CD4-positive, alpha-beta T cell (primary cell): ENCODE measurements at regions not wholly inside any gene's neighbourhood (a gene's known extent, or its start where the extent isn't known, plus 50 kb on each side); places are given as distances from the start of the nearest gene placed in this dataset.

ENCODE experiments used
- ATAC-seq: fragments of 200-7000 bp; cut with Tn5 transposase; one replicate; pipeline ENCODE4 v1.10.0; 2022; ENCODE audit warnings: mild to moderate bottlenecking; ENCODE audit not compliant: poor library complexity
- CTCF ChIA-PET: fragments of 350-600 bp; sonication (Branson Sonifier 250); formaldehyde crosslinking; loops from one replicate; lab custom pipeline; 2021; ENCODE audit warnings: antibody characterized with exemption, inconsistent platforms; lab: Charles Lee
- POLR2A ChIA-PET: fragments of 350-600 bp; sonication (Branson Sonifier 250); formaldehyde crosslinking; loops from one replicate; lab custom pipeline; 2021; ENCODE audit warnings: antibody characterized with exemption, inconsistent platforms; lab: Charles Lee
- DNase-seq, 14 experiments: peaks; one replicate each; pipeline ENCODE4 v3.0.0-alpha.2; 2013 to 2020; ENCODE audit warnings: mixed read lengths in 2 of 14
- H3K27ac ChIP-seq, 2 donors: one replicate each; pipeline versions ENCODE4 v1.5.1 to v1.7.0; 2013; ENCODE audit warnings: low read length in 2 of 2, low read depth in 1 of 2, mild to moderate bottlenecking in 1 of 2
- H3K27me3 ChIP-seq, 2 experiments: 1 replicate in 1 of 2; 2 replicates in 1 of 2; pipeline versions ENCODE4 v1.6.1 to v1.7.0; 2013; ENCODE audit warnings: low read length in 2 of 2, control low read depth in 1 of 2, mild to moderate bottlenecking in 1 of 2, moderate library complexity in 1 of 2; ENCODE audit not compliant: insufficient read depth in 2 of 2, control insufficient read depth in 1 of 2
- H3K36me3 ChIP-seq: one replicate; pipeline ENCODE4 v1.6.1; 2013; ENCODE audit warnings: low read length, control low read depth; ENCODE audit not compliant: insufficient read depth
- H3K4me1 ChIP-seq: one replicate; pipeline ENCODE4 v1.6.1; 2013; ENCODE audit warnings: low read length, control low read depth; ENCODE audit not compliant: insufficient read depth
- H3K4me3 ChIP-seq: one replicate; pipeline ENCODE4 v1.5.1; 2013; ENCODE audit warnings: mild to moderate bottlenecking, low read length, moderate library complexity
- H3K9me3 ChIP-seq, 2 experiments: 1 replicate in 1 of 2; 2 replicates in 1 of 2; pipeline versions ENCODE4 v1.6.1 to v1.7.0; 2013; ENCODE audit warnings: low read length in 2 of 2, mild to moderate bottlenecking in 2 of 2, control low read depth in 1 of 2, moderate library complexity in 1 of 2; ENCODE audit not compliant: control insufficient read depth in 1 of 2, insufficient read depth in 1 of 2
- H3K27ac Mint-ChIP-seq: one replicate; pipeline ENCODE4 v1.8.0; 2020; ENCODE audit warnings: mixed read lengths
- H3K27me3 Mint-ChIP-seq: one replicate; pipeline ENCODE4 v1.8.0; 2021; ENCODE audit warnings: mixed read lengths
- H3K36me3 Mint-ChIP-seq: one replicate; pipeline ENCODE4 v1.8.0; 2021; ENCODE audit warnings: low read depth, mixed read lengths
- H3K4me1 Mint-ChIP-seq: one replicate; pipeline ENCODE4 v1.8.0; 2021; ENCODE audit warnings: low read depth, mixed read lengths
- H3K4me3 Mint-ChIP-seq: one replicate; pipeline ENCODE4 v1.8.0; 2020; ENCODE audit warnings: mild to moderate bottlenecking, mixed read lengths
- H3K9me3 Mint-ChIP-seq: one replicate; pipeline ENCODE4 v1.8.0; 2020; ENCODE audit warnings: mixed read lengths
- intact Hi-C, 2 experiments: fragments of 100-400 bp; cut with DNase I in 1 of 2; cut with micrococcal nuclease in 1 of 2; formaldehyde crosslinking; loops; one replicate each; pipeline versions ENCODE4 v1.15.1 to v1.9.0; 2023 to 2025; cut with DNase I, micrococcal nuclease
- TF ChIP-seq, protein P1 (sequence below): fragments of 200-600 bp; IDR thresholded peaks from one replicate; pipeline ENCODE4 v1.8.0; 2022; ENCODE audit warnings: antibody characterized with exemption, mild to moderate bottlenecking

DNA sequence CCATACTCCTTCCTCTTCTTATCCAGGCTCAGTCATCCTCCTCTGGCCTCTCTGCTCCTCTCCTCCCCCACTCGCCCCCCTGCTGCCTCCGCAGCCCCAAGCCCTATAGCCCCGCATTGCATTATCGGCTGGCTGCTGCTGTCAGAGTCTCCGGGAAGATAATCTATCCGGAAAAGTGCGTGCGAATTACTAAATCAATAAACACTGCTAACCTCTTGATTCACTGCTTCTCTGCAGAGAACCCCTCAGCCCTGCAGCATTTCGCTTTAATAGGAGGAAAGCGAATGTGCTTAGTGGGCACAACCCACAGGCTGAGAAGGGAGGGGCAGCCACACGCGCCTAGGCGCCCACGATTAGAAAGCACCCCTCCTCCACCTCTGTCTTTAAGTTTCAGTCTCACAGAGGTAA is 167.6 kb downstream of the ABHD5 start:
- Mint-ChIP-seq H3K36me3 (no peaks in the 10 kb centered on the region), H3K9me3 (no peaks in the 10 kb centered on the region), H3K4me1 (no peaks in the 10 kb centered on the region), H3K4me3 (no peak overlapping the region), H3K27me3 (peaks cover 80% of the 10 kb centered on the region), H3K27ac (no peak overlapping the region)
- TF ChIP-seq, protein P1, sequence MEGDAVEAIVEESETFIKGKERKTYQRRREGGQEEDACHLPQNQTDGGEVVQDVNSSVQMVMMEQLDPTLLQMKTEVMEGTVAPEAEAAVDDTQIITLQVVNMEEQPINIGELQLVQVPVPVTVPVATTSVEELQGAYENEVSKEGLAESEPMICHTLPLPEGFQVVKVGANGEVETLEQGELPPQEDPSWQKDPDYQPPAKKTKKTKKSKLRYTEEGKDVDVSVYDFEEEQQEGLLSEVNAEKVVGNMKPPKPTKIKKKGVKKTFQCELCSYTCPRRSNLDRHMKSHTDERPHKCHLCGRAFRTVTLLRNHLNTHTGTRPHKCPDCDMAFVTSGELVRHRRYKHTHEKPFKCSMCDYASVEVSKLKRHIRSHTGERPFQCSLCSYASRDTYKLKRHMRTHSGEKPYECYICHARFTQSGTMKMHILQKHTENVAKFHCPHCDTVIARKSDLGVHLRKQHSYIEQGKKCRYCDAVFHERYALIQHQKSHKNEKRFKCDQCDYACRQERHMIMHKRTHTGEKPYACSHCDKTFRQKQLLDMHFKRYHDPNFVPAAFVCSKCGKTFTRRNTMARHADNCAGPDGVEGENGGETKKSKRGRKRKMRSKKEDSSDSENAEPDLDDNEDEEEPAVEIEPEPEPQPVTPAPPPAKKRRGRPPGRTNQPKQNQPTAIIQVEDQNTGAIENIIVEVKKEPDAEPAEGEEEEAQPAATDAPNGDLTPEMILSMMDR, result no peak
- POLR2A ChIA-PET, result no interaction called here
- CTCF ChIA-PET, result no interaction called here
- Histone ChIP-seq H3K27ac (no peak overlapping the region), H3K27me3 (peaks cover 29 to 34% of the 10 kb centered on the region in 2 experiments), H3K4me3 (no peak overlapping the region), H3K9me3 (no peaks in the 10 kb centered on the region), H3K36me3 (no peaks in the 10 kb centered on the region), H3K4me1 (peaks cover 2% of the 10 kb centered on the region)
- intact Hi-C loops, result no loop called here
- no peak for ATAC-seq
- no peak for DNase-seq

DNA sequence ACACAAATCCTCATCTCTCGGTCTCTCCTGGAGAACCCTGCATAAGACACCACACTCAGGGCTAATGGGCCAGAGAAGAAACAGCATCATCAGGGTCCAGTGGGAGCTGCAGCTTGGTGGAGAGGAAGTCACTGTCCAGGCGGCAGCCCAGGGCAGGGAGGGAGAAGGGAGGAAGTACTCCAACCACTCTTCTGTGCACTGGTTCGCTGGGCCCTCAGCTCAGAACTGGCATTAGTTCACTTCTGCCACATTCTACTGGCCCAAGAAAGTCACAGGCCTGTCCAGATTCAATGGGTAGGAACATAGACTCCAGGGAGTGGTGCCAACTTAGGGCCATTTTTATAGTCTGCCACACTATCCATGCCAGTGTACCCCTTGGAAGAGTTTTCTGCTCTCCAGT is 169.0 kb downstream of the ABHD5 start:
- H3K4me3 Mint-ChIP-seq, result no peak overlapping the region
- H3K4me1 ChIP-seq, result peaks cover 2% of the 10 kb centered on the region
- no peaks in the 10 kb centered on the region for H3K9me3 ChIP-seq
- intact Hi-C loops, result no loop called here
- TF ChIP-seq, protein P1, result no peak
- H3K9me3 Mint-ChIP-seq, result no peaks in the 10 kb centered on the region
- CTCF ChIA-PET, result no interaction called here
- H3K4me1 Mint-ChIP-seq, result no peaks in the 10 kb centered on the region
- POLR2A ChIA-PET, result no interaction called here
- peaks cover 73% of the 10 kb centered on the region for H3K27me3 Mint-ChIP-seq
- peaks cover 28 to 30% of the 10 kb centered on the region in 2 experiments for H3K27me3 ChIP-seq
- no peak for ATAC-seq
- H3K27ac ChIP-seq, result no peak overlapping the region
- no peak for DNase-seq
- H3K4me3 ChIP-seq, result no peak overlapping the region
- H3K36me3 Mint-ChIP-seq, result no peaks in the 10 kb centered on the region
- H3K36me3 ChIP-seq, result no peaks in the 10 kb centered on the region
- H3K27ac Mint-ChIP-seq, result no peak overlapping the region

DNA sequence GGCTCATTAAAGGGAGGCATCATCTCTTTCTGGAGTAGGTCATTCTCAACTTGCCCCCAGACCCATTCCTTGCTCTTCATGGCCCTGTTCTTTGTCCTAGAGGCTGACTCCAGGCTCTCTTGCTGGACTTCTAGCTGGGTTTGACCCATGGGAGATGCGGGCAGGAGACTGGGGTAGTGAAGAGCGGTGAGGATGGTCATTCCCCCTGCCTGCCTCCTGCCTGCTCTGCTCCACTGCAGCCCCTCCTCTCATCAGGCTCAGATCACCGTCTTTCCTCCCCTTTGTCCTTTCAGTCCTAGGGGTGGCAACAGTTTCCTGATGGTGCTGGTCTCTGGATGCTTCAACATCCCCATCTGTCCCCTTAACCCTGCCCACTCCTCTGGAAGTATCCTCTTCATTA is 170.9 kb downstream of the ABHD5 start:
- no peak overlapping the region for H3K4me3 ChIP-seq
- ChIA-PET POLR2A (no interaction called here), CTCF (no interaction called here)
- no peak overlapping the region for H3K27ac ChIP-seq
- H3K9me3 ChIP-seq, result no peaks in the 10 kb centered on the region
- Mint-ChIP-seq H3K36me3 (no peaks in the 10 kb centered on the region), H3K27ac (no peak overlapping the region), H3K9me3 (no peaks in the 10 kb centered on the region), H3K4me1 (no peaks in the 10 kb centered on the region), H3K4me3 (no peak overlapping the region), H3K27me3 (peaks cover 54% of the 10 kb centered on the region)
- no peaks in the 10 kb centered on the region for H3K4me1 ChIP-seq
- TF ChIP-seq, protein P1, result no peak
- intact Hi-C loops, result no loop called here
- no peak for ATAC-seq
- DNase-seq, result no peak
- peaks cover 12 to 16% of the 10 kb centered on the region in 2 experiments for H3K27me3 ChIP-seq
- no peaks in the 10 kb centered on the region for H3K36me3 ChIP-seq
